ENCODE measurements at regions not wholly inside any gene's neighbourhood (a gene's known extent, or its start where the extent isn't known, plus 50 kb on each side); places are given as distances from the start of the nearest gene placed in this dataset.

- FAIRE-seq: no peak
- H3K27ac ChIP-seq (ENCODE audit: low read depth in 2 of 2, low read length in 2 of 2): no peak overlapping the region
These were observed 51.1 kb upstream of the TEX264 start for GRCh38 chr3:51619983-51620382.

GRCh38 chr3:51620543-51620942 lies 50.5 kb upstream of the TEX264 start:
- H3K9ac ChIP-seq (ENCODE audit: low read length in 3 of 3): no peak overlapping the region
- DNase-seq: peak in 1 of 5 donors; percentile 26
- peaks cover 0 to 14% (median 10%) of the 10 kb centered on the region in 3 donors for H3K4me1 ChIP-seq (ENCODE audit: control insufficient read depth in 2 of 3, insufficient read depth in 2 of 3, low read depth in 1 of 3, low read length in 3 of 3)
- FAIRE-seq: peak; percentile 29
- H3K27me3 ChIP-seq (ENCODE audit: control insufficient read depth, insufficient read depth, low read length): no peaks in the 10 kb centered on the region
- no peaks in the 10 kb centered on the region for H3K9me3 ChIP-seq (ENCODE audit: control insufficient read depth in 2 of 3, insufficient read depth in 1 of 3, low read length in 3 of 3)
- TF ChIP-seq, protein P1, sequence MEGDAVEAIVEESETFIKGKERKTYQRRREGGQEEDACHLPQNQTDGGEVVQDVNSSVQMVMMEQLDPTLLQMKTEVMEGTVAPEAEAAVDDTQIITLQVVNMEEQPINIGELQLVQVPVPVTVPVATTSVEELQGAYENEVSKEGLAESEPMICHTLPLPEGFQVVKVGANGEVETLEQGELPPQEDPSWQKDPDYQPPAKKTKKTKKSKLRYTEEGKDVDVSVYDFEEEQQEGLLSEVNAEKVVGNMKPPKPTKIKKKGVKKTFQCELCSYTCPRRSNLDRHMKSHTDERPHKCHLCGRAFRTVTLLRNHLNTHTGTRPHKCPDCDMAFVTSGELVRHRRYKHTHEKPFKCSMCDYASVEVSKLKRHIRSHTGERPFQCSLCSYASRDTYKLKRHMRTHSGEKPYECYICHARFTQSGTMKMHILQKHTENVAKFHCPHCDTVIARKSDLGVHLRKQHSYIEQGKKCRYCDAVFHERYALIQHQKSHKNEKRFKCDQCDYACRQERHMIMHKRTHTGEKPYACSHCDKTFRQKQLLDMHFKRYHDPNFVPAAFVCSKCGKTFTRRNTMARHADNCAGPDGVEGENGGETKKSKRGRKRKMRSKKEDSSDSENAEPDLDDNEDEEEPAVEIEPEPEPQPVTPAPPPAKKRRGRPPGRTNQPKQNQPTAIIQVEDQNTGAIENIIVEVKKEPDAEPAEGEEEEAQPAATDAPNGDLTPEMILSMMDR (IDR thresholded peaks at IDR 0.05; ENCODE audit: borderline replicate concordance, extremely low read depth, insufficient read depth): no peak
- peak overlapping the region in 1 of 2 donors; percentile 35 for H3K27ac ChIP-seq (ENCODE audit: low read depth in 2 of 2, low read length in 2 of 2)
- H3K36me3 ChIP-seq (ENCODE audit: control insufficient read depth in 2 of 3, insufficient read depth in 3 of 3, low read length in 3 of 3): no peaks in the 10 kb centered on the region
- no peak overlapping the region for H3K4me3 ChIP-seq (ENCODE audit: low read length in 3 of 3)
- intact Hi-C loops (cut with DNase I): no loop called here

More at GRCh38 chr3:51619983-51620382, 51.1 kb upstream of the TEX264 start:
- TF ChIP-seq, protein P1 (IDR thresholded peaks at IDR 0.05; ENCODE audit: borderline replicate concordance, extremely low read depth, insufficient read depth): no peak
- Histone ChIP-seq H3K27me3 (ENCODE audit: control insufficient read depth, insufficient read depth, low read length) (no peaks in the 10 kb centered on the region), H3K9me3 (ENCODE audit: control insufficient read depth in 2 of 3, insufficient read depth in 1 of 3, low read length in 3 of 3) (no peaks in the 10 kb centered on the region), H3K36me3 (ENCODE audit: control insufficient read depth in 2 of 3, insufficient read depth in 3 of 3, low read length in 3 of 3) (no peaks in the 10 kb centered on the region), H3K4me3 (ENCODE audit: low read length in 3 of 3) (no peak overlapping the region), H3K9ac (ENCODE audit: low read length in 3 of 3) (no peak overlapping the region), H3K4me1 (ENCODE audit: control insufficient read depth in 2 of 3, insufficient read depth in 2 of 3, low read depth in 1 of 3, low read length in 3 of 3) (peaks cover 0 to 14% (median 10%) of the 10 kb centered on the region in 3 donors)
- no peak for DNase-seq
- intact Hi-C loops (cut with DNase I): no loop called here

GRCh38 chr3:51621091-51621892 lies 49.8 kb upstream of the TEX264 start:
- H3K4me3 ChIP-seq (ENCODE audit: low read length in 3 of 3): no peak overlapping the region
- no peak for DNase-seq
- H3K36me3 ChIP-seq (ENCODE audit: control insufficient read depth in 2 of 3, insufficient read depth in 3 of 3, low read length in 3 of 3): no peaks in the 10 kb centered on the region
- no peak for FAIRE-seq
- H3K9me3 ChIP-seq (ENCODE audit: control insufficient read depth in 2 of 3, insufficient read depth in 1 of 3, low read length in 3 of 3): no peaks in the 10 kb centered on the region
- TF ChIP-seq, protein P1 (IDR thresholded peaks at IDR 0.05; ENCODE audit: borderline replicate concordance, extremely low read depth, insufficient read depth): no peak
- H3K4me1 ChIP-seq (ENCODE audit: control insufficient read depth in 2 of 3, insufficient read depth in 2 of 3, low read depth in 1 of 3, low read length in 3 of 3): peaks cover 0 to 14% (median 10%) of the 10 kb centered on the region in 3 donors
- no peaks in the 10 kb centered on the region for H3K27me3 ChIP-seq (ENCODE audit: control insufficient read depth, insufficient read depth, low read length)
- intact Hi-C loops (cut with DNase I): no loop called here
- H3K9ac ChIP-seq (ENCODE audit: low read length in 3 of 3): peak overlapping the region in 1 of 3 donors; percentile 4
- peak overlapping the region in 1 of 2 donors; percentile 0 for H3K27ac ChIP-seq (ENCODE audit: low read depth in 2 of 2, low read length in 2 of 2)

Data from kidney (tissue), 13 donors.